RWPE2 (cell line): ENCODE measurements at regions not wholly inside any gene's neighbourhood (a gene's known extent, or its start where the extent isn't known, plus 50 kb on each side); places are given as distances from the start of the nearest gene placed in this dataset.
"Not testable (repeated sequence)": the region's sequence is repeated elsewhere in the genome, so short reads cannot be mapped to it uniquely, and the experiment has no call there.

Experiments
- ATAC-seq: fragments of 200-7000 bp; cut with Tn5 transposase; 3 replicates; pipeline ENCODE4 v1.9.1; 2021; ENCODE audit warnings: low read depth
- DNase-seq: peaks from one replicate; pipeline ENCODE4 v3.0.0-alpha.2; 2020; ENCODE audit warnings: low spot score
- H3K27ac ChIP-seq: fragments of 450-650 bp; 2 replicates; pipeline ENCODE4 v1.5.1; 2017; ENCODE audit warnings: mild to moderate bottlenecking; ENCODE audit not compliant: poor library complexity, severe bottlenecking
- H3K27me3 ChIP-seq: fragments of 250-450 bp; sonication (Bioruptor Pico); 2 replicates; pipeline ENCODE4 v1.5.1; 2021; ENCODE audit warnings: mild to moderate bottlenecking, moderate library complexity; ENCODE audit not compliant: insufficient read depth, poor library complexity, severe bottlenecking
- H3K36me3 ChIP-seq: fragments of 250-450 bp; sonication (Bioruptor Pico); 2 replicates; pipeline ENCODE4 v1.5.1; 2020; ENCODE audit warnings: low read depth, mild to moderate bottlenecking, moderate library complexity
- H3K4me1 ChIP-seq: fragments of 250-450 bp; sonication (Bioruptor Pico); 2 replicates; pipeline ENCODE4 v1.5.1; 2021; ENCODE audit warnings: mild to moderate bottlenecking, moderate library complexity; ENCODE audit not compliant: insufficient read depth, poor library complexity, severe bottlenecking
- H3K4me3 ChIP-seq: fragments of 250-450 bp; sonication (Bioruptor Pico); 2 replicates; pipeline ENCODE4 v1.5.1; 2021; ENCODE audit warnings: mild to moderate bottlenecking, moderate library complexity; ENCODE audit not compliant: severe bottlenecking
- H3K9me3 ChIP-seq: fragments of 250-450 bp; sonication (Bioruptor Pico); 2 replicates; pipeline ENCODE4 v1.5.1; 2021; ENCODE audit warnings: mild to moderate bottlenecking, moderate library complexity; ENCODE audit not compliant: severe bottlenecking
- CTCF ChIP-seq: fragments of 450-650 bp; IDR thresholded peaks from one replicate; pipeline ENCODE4 v1.5.1; 2017; ENCODE audit warnings: mild to moderate bottlenecking, moderate library complexity; ENCODE audit not compliant: poor library complexity, severe bottlenecking

- H3K36me3 ChIP-seq: no peaks in the 10 kb centered on the region
- DNase-seq (no peak), ATAC-seq (no peak)
- H3K9me3 ChIP-seq: no peaks in the 10 kb centered on the region
- H3K27ac ChIP-seq: no peak overlapping the region
- H3K27me3 ChIP-seq: no peaks in the 10 kb centered on the region
- H3K4me1 ChIP-seq: no peaks in the 10 kb centered on the region
- no peak overlapping the region for H3K4me3 ChIP-seq
- no peak for TF ChIP-seq CTCF
These were observed 1061.2 kb downstream of the DIPK2A start for GRCh38 chr3:145032791-145033190.

GRCh38 chr3:145035682-145036081 is 1064.1 kb downstream of the DIPK2A start:
- TF ChIP-seq CTCF: no peak
- Histone ChIP-seq H3K4me3 (no peak overlapping the region), H3K27ac (no peak overlapping the region), H3K9me3 (no peaks in the 10 kb centered on the region), H3K4me1 (no peaks in the 10 kb centered on the region), H3K27me3 (no peaks in the 10 kb centered on the region), H3K36me3 (no peaks in the 10 kb centered on the region)
- no peak for DNase-seq
- ATAC-seq: no peak

GRCh38 chr3:145054055-145054454 is 1082.4 kb downstream of the DIPK2A start:
- not testable (repeated sequence) for H3K36me3 ChIP-seq, H3K9me3 ChIP-seq, H3K27me3 ChIP-seq, DNase-seq, H3K4me1 ChIP-seq, H3K4me3 ChIP-seq, ATAC-seq, H3K27ac ChIP-seq

GRCh38 chr3:145055375-145056076 is 1083.9 kb downstream of the DIPK2A start:
- no peak for TF ChIP-seq CTCF
- no peaks in the 10 kb centered on the region for H3K36me3 ChIP-seq
- no peaks in the 10 kb centered on the region for H3K9me3 ChIP-seq
- H3K4me1 ChIP-seq: no peaks in the 10 kb centered on the region
- no peak overlapping the region for H3K4me3 ChIP-seq
- H3K27ac ChIP-seq: no peak overlapping the region
- DNase-seq (no peak), ATAC-seq (no peak)
- no peaks in the 10 kb centered on the region for H3K27me3 ChIP-seq

GRCh38 chr3:145058483-145058882 is 1086.9 kb downstream of the DIPK2A start:
- ATAC-seq (no peak), DNase-seq (no peak)
- Histone ChIP-seq H3K27ac (no peak overlapping the region), H3K27me3 (no peaks in the 10 kb centered on the region), H3K4me3 (no peak overlapping the region), H3K4me1 (no peaks in the 10 kb centered on the region), H3K9me3 (no peaks in the 10 kb centered on the region), H3K36me3 (no peaks in the 10 kb centered on the region)
- no peak for TF ChIP-seq CTCF
